PC-9 (cell line): ENCODE measurements at regions not wholly inside any gene's neighbourhood (a gene's known extent, or its start where the extent isn't known, plus 50 kb on each side); places are given as distances from the start of the nearest gene placed in this dataset.

Source experiments
- BruUV-seq: library from RNA; stranded (reverse); fragments of 400-500 nt; replicated peaks from 2 replicates; lab custom pipeline; 2021; lab: Mats Ljungman, UMichigan
- CTCF ChIA-PET: fragments of 300-600 bp; sonication (Branson Sonifier 250); formaldehyde crosslinking; loops from one replicate; lab custom pipeline; 2022; ENCODE audit warnings: antibody characterized with exemption; lab: Charles Lee
- POLR2A ChIA-PET: fragments of 300-600 bp; sonication (Branson Sonifier 250); formaldehyde crosslinking; loops from one replicate; lab custom pipeline; 2022; ENCODE audit warnings: antibody characterized with exemption; ENCODE audit not compliant: unreplicated experiment; lab: Charles Lee
- DNase-seq, 2 experiments: peaks; one replicate each; pipeline versions ENCODE4 v3.0.0 to v3.0.0-alpha.2; 2015 to 2022; ENCODE audit warnings: mixed read lengths in 1 of 2
- H2AFZ ChIP-seq: fragments of 200-600 bp; sonication (generic); 2 replicates; pipeline ENCODE4 v1.8.1; 2017; ENCODE audit warnings: antibody characterized with exemption
- H3F3A ChIP-seq: fragments of 200-600 bp; sonication (generic); 2 replicates; pipeline ENCODE4 v1.8.1; 2017; ENCODE audit warnings: antibody characterized with exemption, mild to moderate bottlenecking, low read depth; ENCODE audit not compliant: insufficient read depth
- H3K27ac ChIP-seq: fragments of 200-600 bp; sonication (generic); 2 replicates; pipeline ENCODE4 v1.6.1; 2016; ENCODE audit warnings: mixed run types
- H3K27me3 ChIP-seq: fragments of 200-600 bp; sonication (generic); 2 replicates; pipeline ENCODE4 v1.6.1; 2016; ENCODE audit warnings: low read depth, mixed run types; ENCODE audit not compliant: insufficient read depth
- H3K36me3 ChIP-seq: fragments of 200-600 bp; sonication (generic); 2 replicates; pipeline ENCODE4 v1.6.1; 2016; ENCODE audit warnings: low read depth, mixed run types
- H3K4me1 ChIP-seq: fragments of 200-600 bp; sonication (generic); replicated peaks from 2 replicates; pipeline ENCODE4 v1.6.1; 2016; ENCODE audit warnings: mixed run types; ENCODE audit not compliant: insufficient read depth
- H3K4me2 ChIP-seq: fragments of 200-600 bp; sonication (generic); 2 replicates; pipeline ENCODE4 v1.6.1; 2017; ENCODE audit warnings: mixed run types
- H3K4me3 ChIP-seq: fragments of 200-600 bp; sonication (generic); 2 replicates; pipeline ENCODE4 v1.6.1; 2016; ENCODE audit warnings: mixed run types
- H3K79me2 ChIP-seq: fragments of 200-600 bp; sonication (generic); 2 replicates; pipeline ENCODE4 v1.6.1; 2017; ENCODE audit warnings: low read depth, mixed run types
- H3K9me2 ChIP-seq: fragments of 200-600 bp; sonication (generic); 2 replicates; pipeline ENCODE4 v1.8.1; 2017; ENCODE audit warnings: mild to moderate bottlenecking; ENCODE audit not compliant: insufficient read depth
- H3K9me3 ChIP-seq: fragments of 200-600 bp; sonication (generic); 2 replicates; pipeline ENCODE4 v1.8.1; 2016; ENCODE audit warnings: low read depth; ENCODE audit not compliant: insufficient read depth
- H4K20me1 ChIP-seq: fragments of 200-600 bp; sonication (generic); 2 replicates; pipeline ENCODE4 v1.8.1; 2017; ENCODE audit not compliant: insufficient read depth
- EZH2 ChIP-seq: fragments of 200-600 bp; sonication (generic); IDR thresholded peaks from 2 replicates; pipeline ENCODE4 v1.8.0; 2017; ENCODE audit warnings: antibody characterized with exemption, low read depth
- intact Hi-C: fragments of 100-400 bp; cut with micrococcal nuclease; formaldehyde crosslinking; loops from one replicate; pipeline ENCODE4 v1.10.0; 2022; ENCODE audit not compliant: unreplicated experiment
- TF ChIP-seq, protein P1 (sequence below): fragments of 200-600 bp; sonication (generic); conservative IDR thresholded peaks from 2 replicates; pipeline ENCODE4 v1.6.1; 2017; ENCODE audit warnings: mixed run types, antibody characterized with exemption, mild to moderate bottlenecking, moderate library complexity

DNA sequence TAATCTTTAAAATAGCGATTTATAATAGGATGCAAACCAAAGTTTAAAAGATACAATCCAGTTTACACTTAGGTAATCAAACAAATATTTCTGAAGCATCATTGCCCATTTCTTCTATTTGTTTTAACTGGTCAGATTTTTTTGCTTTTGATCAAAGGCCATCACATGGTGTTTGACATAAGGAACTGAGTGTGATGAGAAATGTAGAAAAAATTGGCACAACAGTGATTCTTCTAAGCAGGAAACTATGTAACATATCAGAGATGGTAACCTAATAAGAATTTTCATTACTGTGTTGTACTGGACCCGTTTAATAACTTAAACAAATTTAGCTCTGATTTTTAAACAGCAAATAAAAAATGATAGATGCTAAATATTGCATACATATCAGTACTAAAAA, 644.7 kb upstream of the KLF12 start:
- intact Hi-C loops = no loop called here

DNA sequence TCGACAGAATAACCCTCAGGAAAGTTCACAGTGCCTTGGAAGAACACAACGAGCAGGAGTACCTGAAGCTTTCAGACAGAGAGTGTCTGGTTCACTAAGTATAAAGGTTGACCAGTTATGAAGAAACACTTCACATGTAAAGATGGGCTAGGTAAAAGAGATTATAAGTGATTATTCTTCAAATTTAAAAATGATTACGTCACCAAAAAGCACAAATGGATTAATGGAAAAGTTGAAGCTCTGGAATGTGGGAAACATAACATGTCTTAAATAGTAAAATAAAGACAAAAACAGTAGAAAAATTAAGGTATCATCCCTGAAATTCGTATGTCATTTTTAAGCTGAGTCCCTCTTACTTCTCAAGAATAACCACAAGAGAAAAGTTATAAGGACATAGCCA, 643.9 kb upstream of the KLF12 start:
- no TSS peak for BruUV-seq
- H3K9me2 ChIP-seq = no peaks in the 10 kb centered on the region
- no peaks in the 10 kb centered on the region for H3K9me3 ChIP-seq
- intact Hi-C loops = no loop called here
- H3K4me3 ChIP-seq = no peak overlapping the region
- no peak overlapping the region for H3K27ac ChIP-seq
- ChIA-PET CTCF (no interaction called here), POLR2A (no interaction called here)
- H3K4me2 ChIP-seq = no peak overlapping the region
- no peak overlapping the region for H2AFZ ChIP-seq
- H3K4me1 ChIP-seq = no peaks in the 10 kb centered on the region
- H4K20me1 ChIP-seq = no peaks in the 10 kb centered on the region
- H3K27me3 ChIP-seq = no peaks in the 10 kb centered on the region
- H3K36me3 ChIP-seq = no peaks in the 10 kb centered on the region
- H3K79me2 ChIP-seq = no peaks in the 10 kb centered on the region
- no peaks in the 10 kb centered on the region for H3F3A ChIP-seq
- DNase-seq = no peak
- TF ChIP-seq EZH2 = no peak
- TF ChIP-seq, protein P1, sequence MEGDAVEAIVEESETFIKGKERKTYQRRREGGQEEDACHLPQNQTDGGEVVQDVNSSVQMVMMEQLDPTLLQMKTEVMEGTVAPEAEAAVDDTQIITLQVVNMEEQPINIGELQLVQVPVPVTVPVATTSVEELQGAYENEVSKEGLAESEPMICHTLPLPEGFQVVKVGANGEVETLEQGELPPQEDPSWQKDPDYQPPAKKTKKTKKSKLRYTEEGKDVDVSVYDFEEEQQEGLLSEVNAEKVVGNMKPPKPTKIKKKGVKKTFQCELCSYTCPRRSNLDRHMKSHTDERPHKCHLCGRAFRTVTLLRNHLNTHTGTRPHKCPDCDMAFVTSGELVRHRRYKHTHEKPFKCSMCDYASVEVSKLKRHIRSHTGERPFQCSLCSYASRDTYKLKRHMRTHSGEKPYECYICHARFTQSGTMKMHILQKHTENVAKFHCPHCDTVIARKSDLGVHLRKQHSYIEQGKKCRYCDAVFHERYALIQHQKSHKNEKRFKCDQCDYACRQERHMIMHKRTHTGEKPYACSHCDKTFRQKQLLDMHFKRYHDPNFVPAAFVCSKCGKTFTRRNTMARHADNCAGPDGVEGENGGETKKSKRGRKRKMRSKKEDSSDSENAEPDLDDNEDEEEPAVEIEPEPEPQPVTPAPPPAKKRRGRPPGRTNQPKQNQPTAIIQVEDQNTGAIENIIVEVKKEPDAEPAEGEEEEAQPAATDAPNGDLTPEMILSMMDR = no peak

More for the DNA sequence above, 644.7 kb upstream of the KLF12 start:
- Histone ChIP-seq H2AFZ (no peak overlapping the region), H3K36me3 (no peaks in the 10 kb centered on the region), H3K27ac (no peak overlapping the region), H3K9me2 (no peaks in the 10 kb centered on the region), H3K9me3 (no peaks in the 10 kb centered on the region), H3K27me3 (no peaks in the 10 kb centered on the region), H3K4me3 (no peak overlapping the region), H4K20me1 (no peaks in the 10 kb centered on the region), H3F3A (no peaks in the 10 kb centered on the region), H3K4me1 (no peaks in the 10 kb centered on the region), H3K4me2 (no peak overlapping the region), H3K79me2 (no peaks in the 10 kb centered on the region)
- no peak for DNase-seq
- CTCF ChIA-PET = no interaction called here
- TF ChIP-seq, protein P1 = no peak
- no peak for TF ChIP-seq EZH2
- POLR2A ChIA-PET = no interaction called here
- no TSS peak for BruUV-seq

DNA sequence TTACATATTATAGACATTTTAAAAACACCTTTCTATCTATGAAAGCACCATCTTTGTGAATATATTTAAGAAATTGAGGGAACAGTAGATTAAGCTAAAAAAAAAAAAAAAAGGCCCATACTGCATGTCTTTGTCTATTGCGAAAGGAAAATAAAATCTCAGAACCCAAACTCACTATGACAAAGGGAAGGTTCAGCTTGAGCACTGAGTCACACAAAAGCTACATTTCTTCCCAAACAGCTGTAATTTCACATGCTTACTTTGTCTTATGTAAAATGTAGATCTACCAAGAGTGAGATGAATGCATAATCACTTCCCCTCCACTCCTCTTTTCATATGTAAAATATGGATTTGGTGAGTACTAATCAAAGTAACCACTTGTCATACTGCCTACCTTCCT, 640.1 kb upstream of the KLF12 start:
- no peaks in the 10 kb centered on the region for H3K79me2 ChIP-seq
- H3K27me3 ChIP-seq = no peaks in the 10 kb centered on the region
- no peaks in the 10 kb centered on the region for H3F3A ChIP-seq
- no peaks in the 10 kb centered on the region for H3K9me2 ChIP-seq
- no peaks in the 10 kb centered on the region for H3K36me3 ChIP-seq
- H3K4me3 ChIP-seq = no peak overlapping the region
- DNase-seq = no peak
- no peaks in the 10 kb centered on the region for H3K4me1 ChIP-seq
- intact Hi-C loops = no loop called here
- no peaks in the 10 kb centered on the region for H4K20me1 ChIP-seq
- no peak overlapping the region for H3K4me2 ChIP-seq
- BruUV-seq = no TSS peak
- H3K27ac ChIP-seq = no peak overlapping the region
- POLR2A ChIA-PET = no interaction called here
- no peaks in the 10 kb centered on the region for H3K9me3 ChIP-seq
- TF ChIP-seq, protein P1 = no peak
- no peak for TF ChIP-seq EZH2
- CTCF ChIA-PET = no interaction called here
- no peak overlapping the region for H2AFZ ChIP-seq
